GM06990 (cell line): ENCODE measurements at regions not wholly inside any gene's neighbourhood (a gene's known extent, or its start where the extent isn't known, plus 50 kb on each side); places are given as distances from the start of the nearest gene placed in this dataset.

Source experiments
- DNase-seq: peaks from one replicate; pipeline ENCODE4 v3.0.0-alpha.2; 2011; ENCODE audit not compliant: insufficient read length; ENCODE audit errors: extremely low read depth
- H3K27me3 ChIP-seq: replicated peaks from 2 replicates; pipeline ENCODE4 v1.6.0; 2011; ENCODE audit warnings: low read length; ENCODE audit not compliant: control insufficient read depth, insufficient read depth
- H3K36me3 ChIP-seq: 2 replicates; pipeline ENCODE4 v1.5.1; 2011; ENCODE audit warnings: low read length; ENCODE audit not compliant: control insufficient read depth, insufficient read depth
- H3K4me3 ChIP-seq: replicated peaks from 2 replicates; pipeline ENCODE4 v1.5.1; 2011; ENCODE audit warnings: low read depth, mild to moderate bottlenecking, control low read depth, low read length
- CTCF ChIP-seq: IDR thresholded peaks from 2 replicates; pipeline ENCODE4 v1.5.1; 2011; ENCODE audit warnings: low read length, control low read depth, mild to moderate bottlenecking, inconsistent platforms; ENCODE audit not compliant: insufficient read depth, poor library complexity, severe bottlenecking

GRCh38 chr11:71066311-71066710 lies 186.1 kb downstream of the SHANK2 start:
- DNase-seq: no peak
- no peaks in the 10 kb centered on the region for H3K36me3 ChIP-seq
- H3K4me3 ChIP-seq: no peak overlapping the region
- no peak for TF ChIP-seq CTCF
- H3K27me3 ChIP-seq: no peaks in the 10 kb centered on the region

GRCh38 chr11:71065841-71066240 lies 186.5 kb downstream of the SHANK2 start:
- Histone ChIP-seq H3K27me3 (no peaks in the 10 kb centered on the region), H3K4me3 (no peak overlapping the region), H3K36me3 (no peaks in the 10 kb centered on the region)
- TF ChIP-seq CTCF: no peak
- no peak for DNase-seq

GRCh38 chr11:71064702-71065515 lies 187.5 kb downstream of the SHANK2 start:
- no peak for TF ChIP-seq CTCF
- Histone ChIP-seq H3K27me3 (no peaks in the 10 kb centered on the region), H3K36me3 (no peaks in the 10 kb centered on the region), H3K4me3 (no peak overlapping the region)
- DNase-seq: no peak

- no peak for TF ChIP-seq CTCF
- H3K4me3 ChIP-seq: no peak overlapping the region
- DNase-seq: no peak
These were observed 188.2 kb downstream of the SHANK2 start for GRCh38 chr11:71064183-71064582.

GRCh38 chr11:71063129-71063528 lies 189.2 kb downstream of the SHANK2 start:
- no peak for TF ChIP-seq CTCF
- DNase-seq: no peak
- no peaks in the 10 kb centered on the region for H3K36me3 ChIP-seq
- no peaks in the 10 kb centered on the region for H3K27me3 ChIP-seq
- no peak overlapping the region for H3K4me3 ChIP-seq

More at GRCh38 chr11:71064183-71064582, 188.2 kb downstream of the SHANK2 start:
- H3K27me3 ChIP-seq: no peaks in the 10 kb centered on the region
- no peaks in the 10 kb centered on the region for H3K36me3 ChIP-seq
